OCI-LY7 (cell line): ENCODE measurements at regions not wholly inside any gene's neighbourhood (a gene's known extent, or its start where the extent isn't known, plus 50 kb on each side); places are given as distances from the start of the nearest gene placed in this dataset.

Source experiments
- EZH2phosphoT487 ChIP-seq: fragments of 200-600 bp; sonication (generic); IDR thresholded peaks from 2 replicates; pipeline ENCODE4 v1.6.1; 2018; ENCODE audit warnings: low read depth, borderline replicate concordance, mild to moderate bottlenecking, mixed run types, antibody characterized with exemption, low read length, moderate library complexity, mixed read lengths
- TF ChIP-seq, protein P1 (sequence below): fragments of 200-600 bp; sonication (generic); conservative IDR thresholded peaks from 2 replicates; pipeline ENCODE4 v1.5.1; 2014; ENCODE audit warnings: mild to moderate bottlenecking, antibody characterized with exemption, low read length, moderate library complexity, mixed read lengths

DNA sequence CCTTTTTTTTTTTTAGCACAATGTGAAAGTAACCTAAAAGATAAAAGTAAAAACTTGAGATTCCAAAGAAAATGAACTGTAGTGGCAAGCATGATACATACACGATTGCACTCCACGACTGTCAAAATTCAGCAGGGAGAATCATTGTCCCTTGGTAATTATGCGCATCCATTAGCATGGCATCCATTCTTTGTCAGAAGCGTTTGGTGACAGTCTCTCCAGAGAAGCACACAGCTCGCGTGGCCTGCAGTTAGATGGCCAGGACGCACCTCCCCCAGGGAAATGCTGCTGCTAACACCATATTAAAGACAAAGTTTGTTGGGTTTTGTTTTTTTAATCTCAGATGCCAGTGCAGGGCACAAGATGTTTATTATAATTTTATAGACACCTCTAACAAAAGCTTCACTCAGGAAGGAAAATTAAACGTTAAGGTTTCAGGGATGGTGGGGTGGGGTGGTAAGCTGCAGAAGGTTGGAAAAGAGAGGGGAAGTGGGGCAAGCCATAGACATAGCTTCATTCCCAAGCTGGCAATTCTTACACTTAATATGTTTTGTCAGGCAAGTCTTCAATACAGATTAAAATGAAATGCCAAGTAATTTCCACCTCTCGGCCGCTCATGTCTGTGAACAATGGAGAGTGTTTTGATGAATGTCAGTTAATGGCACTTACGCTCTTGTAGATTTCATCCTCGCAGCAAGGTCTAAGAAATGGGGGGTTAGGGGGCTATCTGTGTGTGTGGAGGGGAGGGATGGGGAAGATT, 142.8 kb upstream of the TOPAZ1 start:
- TF ChIP-seq, protein P1, sequence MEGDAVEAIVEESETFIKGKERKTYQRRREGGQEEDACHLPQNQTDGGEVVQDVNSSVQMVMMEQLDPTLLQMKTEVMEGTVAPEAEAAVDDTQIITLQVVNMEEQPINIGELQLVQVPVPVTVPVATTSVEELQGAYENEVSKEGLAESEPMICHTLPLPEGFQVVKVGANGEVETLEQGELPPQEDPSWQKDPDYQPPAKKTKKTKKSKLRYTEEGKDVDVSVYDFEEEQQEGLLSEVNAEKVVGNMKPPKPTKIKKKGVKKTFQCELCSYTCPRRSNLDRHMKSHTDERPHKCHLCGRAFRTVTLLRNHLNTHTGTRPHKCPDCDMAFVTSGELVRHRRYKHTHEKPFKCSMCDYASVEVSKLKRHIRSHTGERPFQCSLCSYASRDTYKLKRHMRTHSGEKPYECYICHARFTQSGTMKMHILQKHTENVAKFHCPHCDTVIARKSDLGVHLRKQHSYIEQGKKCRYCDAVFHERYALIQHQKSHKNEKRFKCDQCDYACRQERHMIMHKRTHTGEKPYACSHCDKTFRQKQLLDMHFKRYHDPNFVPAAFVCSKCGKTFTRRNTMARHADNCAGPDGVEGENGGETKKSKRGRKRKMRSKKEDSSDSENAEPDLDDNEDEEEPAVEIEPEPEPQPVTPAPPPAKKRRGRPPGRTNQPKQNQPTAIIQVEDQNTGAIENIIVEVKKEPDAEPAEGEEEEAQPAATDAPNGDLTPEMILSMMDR: no peak
- TF ChIP-seq EZH2phosphoT487: no peak
